ENCODE measurements at regions not wholly inside any gene's neighbourhood (a gene's known extent, or its start where the extent isn't known, plus 50 kb on each side); places are given as distances from the start of the nearest gene placed in this dataset.

- TF ChIP-seq, protein P1, sequence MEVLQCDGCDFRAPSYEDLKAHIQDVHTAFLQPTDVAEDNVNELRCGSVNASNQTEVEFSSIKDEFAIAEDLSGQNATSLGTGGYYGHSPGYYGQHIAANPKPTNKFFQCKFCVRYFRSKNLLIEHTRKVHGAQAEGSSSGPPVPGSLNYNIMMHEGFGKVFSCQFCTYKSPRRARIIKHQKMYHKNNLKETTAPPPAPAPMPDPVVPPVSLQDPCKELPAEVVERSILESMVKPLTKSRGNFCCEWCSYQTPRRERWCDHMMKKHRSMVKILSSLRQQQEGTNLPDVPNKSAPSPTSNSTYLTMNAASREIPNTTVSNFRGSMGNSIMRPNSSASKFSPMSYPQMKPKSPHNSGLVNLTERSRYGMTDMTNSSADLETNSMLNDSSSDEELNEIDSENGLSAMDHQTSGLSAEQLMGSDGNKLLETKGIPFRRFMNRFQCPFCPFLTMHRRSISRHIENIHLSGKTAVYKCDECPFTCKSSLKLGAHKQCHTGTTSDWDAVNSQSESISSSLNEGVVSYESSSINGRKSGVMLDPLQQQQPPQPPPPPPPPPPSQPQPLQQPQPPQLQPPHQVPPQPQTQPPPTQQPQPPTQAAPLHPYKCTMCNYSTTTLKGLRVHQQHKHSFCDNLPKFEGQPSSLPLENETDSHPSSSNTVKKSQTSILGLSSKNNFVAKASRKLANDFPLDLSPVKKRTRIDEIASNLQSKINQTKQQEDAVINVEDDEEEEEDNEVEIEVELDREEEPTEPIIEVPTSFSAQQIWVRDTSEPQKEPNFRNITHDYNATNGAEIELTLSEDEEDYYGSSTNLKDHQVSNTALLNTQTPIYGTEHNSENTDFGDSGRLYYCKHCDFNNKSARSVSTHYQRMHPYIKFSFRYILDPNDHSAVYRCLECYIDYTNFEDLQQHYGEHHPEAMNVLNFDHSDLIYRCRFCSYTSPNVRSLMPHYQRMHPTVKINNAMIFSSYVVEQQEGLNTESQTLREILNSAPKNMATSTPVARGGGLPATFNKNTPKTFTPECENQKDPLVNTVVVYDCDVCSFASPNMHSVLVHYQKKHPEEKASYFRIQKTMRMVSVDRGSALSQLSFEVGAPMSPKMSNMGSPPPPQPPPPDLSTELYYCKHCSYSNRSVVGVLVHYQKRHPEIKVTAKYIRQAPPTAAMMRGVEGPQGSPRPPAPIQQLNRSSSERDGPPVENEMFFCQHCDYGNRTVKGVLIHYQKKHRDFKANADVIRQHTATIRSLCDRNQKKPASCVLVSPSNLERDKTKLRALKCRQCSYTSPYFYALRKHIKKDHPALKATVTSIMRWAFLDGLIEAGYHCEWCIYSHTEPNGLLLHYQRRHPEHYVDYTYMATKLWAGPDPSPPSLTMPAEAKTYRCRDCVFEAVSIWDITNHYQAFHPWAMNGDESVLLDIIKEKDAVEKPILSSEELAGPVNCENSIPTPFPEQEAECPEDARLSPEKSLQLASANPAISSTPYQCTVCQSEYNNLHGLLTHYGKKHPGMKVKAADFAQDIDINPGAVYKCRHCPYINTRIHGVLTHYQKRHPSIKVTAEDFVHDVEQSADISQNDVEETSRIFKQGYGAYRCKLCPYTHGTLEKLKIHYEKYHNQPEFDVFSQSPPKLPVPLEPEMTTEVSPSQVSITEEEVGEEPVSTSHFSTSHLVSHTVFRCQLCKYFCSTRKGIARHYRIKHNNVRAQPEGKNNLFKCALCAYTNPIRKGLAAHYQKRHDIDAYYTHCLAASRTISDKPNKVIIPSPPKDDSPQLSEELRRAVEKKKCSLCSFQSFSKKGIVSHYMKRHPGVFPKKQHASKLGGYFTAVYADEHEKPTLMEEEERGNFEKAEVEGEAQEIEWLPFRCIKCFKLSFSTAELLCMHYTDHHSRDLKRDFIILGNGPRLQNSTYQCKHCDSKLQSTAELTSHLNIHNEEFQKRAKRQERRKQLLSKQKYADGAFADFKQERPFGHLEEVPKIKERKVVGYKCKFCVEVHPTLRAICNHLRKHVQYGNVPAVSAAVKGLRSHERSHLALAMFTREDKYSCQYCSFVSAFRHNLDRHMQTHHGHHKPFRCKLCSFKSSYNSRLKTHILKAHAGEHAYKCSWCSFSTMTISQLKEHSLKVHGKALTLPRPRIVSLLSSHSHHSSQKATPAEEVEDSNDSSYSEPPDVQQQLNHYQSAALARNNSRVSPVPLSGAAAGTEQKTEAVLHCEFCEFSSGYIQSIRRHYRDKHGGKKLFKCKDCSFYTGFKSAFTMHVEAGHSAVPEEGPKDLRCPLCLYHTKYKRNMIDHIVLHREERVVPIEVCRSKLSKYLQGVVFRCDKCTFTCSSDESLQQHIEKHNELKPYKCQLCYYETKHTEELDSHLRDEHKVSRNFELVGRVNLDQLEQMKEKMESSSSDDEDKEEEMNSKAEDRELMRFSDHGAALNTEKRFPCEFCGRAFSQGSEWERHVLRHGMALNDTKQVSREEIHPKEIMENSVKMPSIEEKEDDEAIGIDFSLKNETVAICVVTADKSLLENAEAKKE (CRISPR knock-in tag; IDR thresholded peaks at IDR 0.05), result no peak
Measured at GRCh38 chr10:60439641-60440040, 50.0 kb upstream of the ANK3 start (continued).

All from GM23338 (cell line).